ENCODE measurements at regions not wholly inside any gene's neighbourhood (a gene's known extent, or its start where the extent isn't known, plus 50 kb on each side); places are given as distances from the start of the nearest gene placed in this dataset.

DNA sequence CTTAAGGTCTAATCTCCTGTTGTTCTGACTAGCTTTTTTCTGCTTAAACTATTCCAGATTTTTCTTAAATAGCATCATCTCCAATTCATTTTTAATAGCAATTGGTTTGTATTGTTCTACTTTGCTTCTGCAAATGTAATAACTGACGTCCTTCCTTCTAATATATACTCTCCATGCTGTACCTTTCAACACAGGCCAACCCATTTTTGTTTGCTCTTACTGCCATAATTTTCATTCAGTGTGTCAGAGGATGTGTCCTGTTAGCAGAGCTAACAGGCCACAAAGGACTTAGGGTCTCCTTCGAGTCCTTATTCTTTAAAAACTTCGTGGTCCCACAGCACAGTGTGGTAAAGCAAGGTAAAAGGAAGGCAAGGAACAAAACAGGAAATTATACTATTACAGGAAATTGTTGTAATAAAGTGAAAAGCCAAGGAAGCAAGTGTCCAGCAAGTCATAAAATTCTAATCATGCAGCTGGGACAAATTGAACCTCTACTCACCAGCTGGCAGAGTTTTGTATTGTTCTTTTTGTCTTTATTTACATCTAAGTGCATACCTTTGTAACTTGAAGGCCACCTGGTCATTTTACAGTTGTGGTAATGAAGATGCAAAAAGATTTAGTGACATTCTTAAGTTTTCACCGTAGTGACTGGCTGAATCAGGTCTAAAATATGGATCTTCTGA is 64.9 kb upstream of the ZBTB20 start:
- Histone ChIP-seq H3K14ac (ENCODE audit: insufficient read depth, low read length) (no peak overlapping the region), H3K9ac (ENCODE audit: extremely low read depth, insufficient read length, low read length) (no peak overlapping the region), H2AFZ (ENCODE audit: low read length) (no peak overlapping the region), H3K23ac (ENCODE audit: insufficient read length, low read depth, low read length) (no peak overlapping the region), H3K27ac (ENCODE audit: insufficient read length, low read depth, low read length) (peak overlapping the region; percentile 21), H3K23me2 (ENCODE audit: insufficient read length, low read depth, low read length, poor library complexity, severe bottlenecking) (no peaks in the 10 kb centered on the region), H3K79me1 (ENCODE audit: insufficient read depth, low read depth, low read length, poor library complexity, severe bottlenecking) (no peaks in the 10 kb centered on the region), H4K20me1 (ENCODE audit: control insufficient read depth, insufficient read depth, insufficient read length) (no peaks in the 10 kb centered on the region), H4K5ac (ENCODE audit: insufficient read length, low read depth, low read length) (no peak overlapping the region), H3T11ph (ENCODE audit: low read length) (no peak overlapping the region), H2BK5ac (ENCODE audit: insufficient read length, low read length) (no peak overlapping the region), H4K8ac (replicated peaks; ENCODE audit: insufficient read length, low read depth, low read length) (no peak overlapping the region), H2BK12ac (ENCODE audit: insufficient read length, low read depth, low read length) (no peak overlapping the region), H3K9me3 (ENCODE audit: control insufficient read depth, low read depth, low read length) (no peaks in the 10 kb centered on the region), H2AK5ac (ENCODE audit: insufficient read length, low read length) (no peak overlapping the region), H3K56ac (ENCODE audit: insufficient read length, low read depth, low read length) (no peak overlapping the region), H4K91ac (ENCODE audit: insufficient read length, low read depth, low read length) (no peak overlapping the region), H3K79me2 (ENCODE audit: insufficient read depth, low read length) (no peaks in the 10 kb centered on the region), H2BK120ac (ENCODE audit: low read depth, low read length, poor library complexity, severe bottlenecking) (no peak overlapping the region), H3K18ac (ENCODE audit: insufficient read length, low read depth, low read length) (no peak overlapping the region), H3K4me2 (ENCODE audit: insufficient read depth, insufficient read length, low read length) (peak overlapping the region; percentile 3), H2BK20ac (ENCODE audit: low read depth, low read length, poor library complexity, severe bottlenecking) (no peak overlapping the region), H3K4ac (ENCODE audit: low read depth, low read length) (no peak overlapping the region), H3K27me3 (ENCODE audit: insufficient read depth, low read length) (no peaks in the 10 kb centered on the region), H3K4me1 (ENCODE audit: insufficient read depth, low read length) (peaks cover 9% of the 10 kb centered on the region; the same call in 1 of the 2 replicates), H2BK15ac (ENCODE audit: low read depth, low read length) (no peak overlapping the region)
- no peak for DNase-seq
- H3K9me3 Mint-ChIP-seq: no peaks in the 10 kb centered on the region
- H3K4me3 Mint-ChIP-seq: peak overlapping the region in 1 of 2 experiments; percentile 0; a peak in 1 of 5 replicates
- TF ChIP-seq, protein P1, sequence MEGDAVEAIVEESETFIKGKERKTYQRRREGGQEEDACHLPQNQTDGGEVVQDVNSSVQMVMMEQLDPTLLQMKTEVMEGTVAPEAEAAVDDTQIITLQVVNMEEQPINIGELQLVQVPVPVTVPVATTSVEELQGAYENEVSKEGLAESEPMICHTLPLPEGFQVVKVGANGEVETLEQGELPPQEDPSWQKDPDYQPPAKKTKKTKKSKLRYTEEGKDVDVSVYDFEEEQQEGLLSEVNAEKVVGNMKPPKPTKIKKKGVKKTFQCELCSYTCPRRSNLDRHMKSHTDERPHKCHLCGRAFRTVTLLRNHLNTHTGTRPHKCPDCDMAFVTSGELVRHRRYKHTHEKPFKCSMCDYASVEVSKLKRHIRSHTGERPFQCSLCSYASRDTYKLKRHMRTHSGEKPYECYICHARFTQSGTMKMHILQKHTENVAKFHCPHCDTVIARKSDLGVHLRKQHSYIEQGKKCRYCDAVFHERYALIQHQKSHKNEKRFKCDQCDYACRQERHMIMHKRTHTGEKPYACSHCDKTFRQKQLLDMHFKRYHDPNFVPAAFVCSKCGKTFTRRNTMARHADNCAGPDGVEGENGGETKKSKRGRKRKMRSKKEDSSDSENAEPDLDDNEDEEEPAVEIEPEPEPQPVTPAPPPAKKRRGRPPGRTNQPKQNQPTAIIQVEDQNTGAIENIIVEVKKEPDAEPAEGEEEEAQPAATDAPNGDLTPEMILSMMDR (conservative IDR thresholded peaks at IDR 0.05): no peak
- peak overlapping the region; percentile 13 to 73 (median 46) for H3K27ac Mint-ChIP-seq
- no CpG with 5 or more reads among the region's 4 CpGs for WGBS (ENCODE audit: extremely low coverage, insufficient read length, low lambda C conversion rate)
- no peaks in the 10 kb centered on the region for H3K36me3 Mint-ChIP-seq (ENCODE audit: insufficient read depth in 1 of 3, low read depth in 3 of 3)
- H3K27me3 Mint-ChIP-seq (ENCODE audit: low read depth): no peaks in the 10 kb centered on the region; the same call in 1 of the 2 replicates
- peaks cover 38% of the 10 kb centered on the region in 2 experiments for H3K4me1 Mint-ChIP-seq

Data from H9 (cell line).